C4-2B (cell line): ENCODE measurements at regions not wholly inside any gene's neighbourhood (a gene's known extent, or its start where the extent isn't known, plus 50 kb on each side); places are given as distances from the start of the nearest gene placed in this dataset.

Experiments used
- CTCF ChIP-seq: fragments of 450-650 bp; conservative IDR thresholded peaks from 2 replicates; pipeline ENCODE4 v1.5.1; 2017; ENCODE audit warnings: mild to moderate bottlenecking
- ZFX ChIP-seq: fragments of 450-650 bp; IDR thresholded peaks from 2 replicates; pipeline ENCODE4 v1.6.1; 2017

- TF ChIP-seq CTCF (no peak), ZFX (no peak)
These were observed 526.2 kb upstream of the ST8SIA4 start for GRCh38 chr5:101429241-101429640.
